GM21717 (cell line): ENCODE measurements at regions not wholly inside any gene's neighbourhood (a gene's known extent, or its start where the extent isn't known, plus 50 kb on each side); places are given as distances from the start of the nearest gene placed in this dataset.

Experiments used
- ATAC-seq: cut with Tn5 transposase; IDR thresholded peaks from one replicate; pipeline ENCODE4 v1.9.1; 2021; ENCODE audit warnings: mild to moderate bottlenecking, moderate library complexity; ENCODE audit not compliant: unreplicated experiment

GRCh38 chr1:59156526-59157199 lies 140.2 kb upstream of the FGGY start:
- ATAC-seq = no peak

DNA sequence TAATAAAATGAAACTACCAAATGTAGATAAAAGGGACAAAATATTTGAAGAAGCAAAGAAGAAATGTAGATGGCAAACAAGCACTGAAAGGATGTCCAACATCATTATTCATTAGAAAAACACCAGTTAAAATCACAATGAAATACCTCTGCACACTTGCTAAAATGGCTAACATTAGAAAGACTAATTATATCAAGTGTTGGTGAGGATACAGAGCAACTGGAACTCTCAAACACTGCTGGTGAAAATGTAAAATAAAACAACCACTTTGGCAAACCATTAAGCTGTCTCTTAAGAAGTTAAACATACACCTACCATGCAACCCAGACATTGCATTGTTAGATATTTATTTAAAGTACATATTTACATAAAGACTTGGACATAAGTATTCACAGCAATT lies 138.6 kb upstream of the FGGY start:
- ATAC-seq = no peak

GRCh38 chr1:59159557-59160203 lies 137.2 kb upstream of the FGGY start:
- ATAC-seq = no peak

- no peak for ATAC-seq
Observed at GRCh38 chr1:59161136-59161535, 135.8 kb upstream of the FGGY start.

DNA sequence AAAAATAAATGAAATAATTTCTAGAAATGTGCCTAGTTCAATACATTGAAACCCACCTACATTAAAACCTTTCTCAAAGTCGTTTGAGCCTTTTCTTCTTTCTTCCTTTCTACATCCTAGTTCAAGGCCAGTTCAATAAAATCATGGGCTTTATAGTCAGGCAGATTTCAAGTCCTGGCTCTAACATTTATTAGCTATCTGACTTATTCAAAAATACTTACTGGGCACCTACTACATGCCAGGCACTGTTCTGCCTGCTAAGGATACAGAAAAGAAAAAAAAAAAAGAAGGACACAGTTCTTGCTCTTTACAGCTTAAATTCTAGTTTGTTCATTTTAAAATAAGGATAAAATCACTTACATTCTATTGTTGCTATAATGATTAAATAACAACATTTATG lies 134.2 kb upstream of the FGGY start:
- no peak for ATAC-seq

GRCh38 chr1:59163268-59164092 lies 133.4 kb upstream of the FGGY start:
- no peak for ATAC-seq

- no peak for ATAC-seq
Observed at GRCh38 chr1:59164371-59164770, 132.5 kb upstream of the FGGY start.

GRCh38 chr1:59165353-59165752 lies 131.5 kb upstream of the FGGY start:
- no peak for ATAC-seq

DNA sequence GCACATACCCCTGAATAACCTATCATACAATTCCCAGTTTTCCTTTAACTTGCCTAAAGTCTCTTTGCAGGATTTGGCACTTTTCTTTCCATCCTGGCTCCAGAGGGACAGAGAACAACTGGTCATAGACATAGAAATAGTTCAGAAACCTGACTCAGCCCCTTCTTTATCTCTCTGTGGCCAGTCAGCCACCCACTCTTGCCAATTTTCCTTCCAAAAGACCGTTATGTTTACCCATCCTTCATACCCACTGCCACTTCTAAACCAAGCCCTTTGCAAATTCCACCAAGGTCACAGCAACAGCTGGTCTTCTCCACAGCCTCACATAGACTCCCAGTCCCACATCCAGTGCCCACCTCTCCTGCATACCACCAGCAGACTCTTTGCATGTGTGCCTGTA lies 127.2 kb upstream of the FGGY start:
- no peak for ATAC-seq

DNA sequence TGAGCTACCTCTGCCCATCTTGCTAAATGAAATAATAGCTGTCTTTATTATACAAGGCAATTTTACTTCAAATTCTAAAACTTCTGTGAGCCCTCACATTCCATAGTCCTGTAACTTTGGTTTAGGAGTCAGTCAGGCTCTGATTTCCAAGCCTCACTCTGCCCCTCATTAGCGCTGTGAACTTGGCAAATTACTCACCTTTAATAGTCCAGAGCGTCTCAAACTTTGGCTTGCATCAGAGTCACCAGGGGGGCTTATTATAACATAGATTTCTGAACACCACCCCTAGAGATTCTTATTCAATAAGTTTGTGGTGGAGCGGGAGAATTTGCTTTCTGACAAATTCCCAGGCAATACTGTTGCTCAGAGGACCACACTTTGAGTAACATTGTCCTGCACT lies 126.2 kb upstream of the FGGY start:
- no peak for ATAC-seq

DNA sequence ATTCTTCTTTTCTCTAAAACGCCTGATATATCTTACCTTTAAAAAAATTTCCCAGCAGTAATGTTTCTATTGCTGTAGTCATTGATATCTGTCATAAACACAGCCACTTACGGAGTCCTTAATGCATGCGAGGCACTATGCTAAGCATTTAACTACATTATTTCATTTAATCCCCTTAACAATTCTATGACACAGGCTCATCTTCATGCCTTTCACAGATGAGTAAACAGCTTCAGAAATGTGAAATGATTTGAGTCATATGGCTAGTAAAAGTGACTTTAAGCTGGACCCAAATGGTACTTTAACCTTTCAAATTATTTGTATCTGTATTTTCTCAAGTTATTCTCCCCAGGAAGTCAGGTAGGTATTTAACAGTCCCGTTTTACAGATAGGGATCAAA lies 125.1 kb upstream of the FGGY start:
- ATAC-seq = no peak

DNA sequence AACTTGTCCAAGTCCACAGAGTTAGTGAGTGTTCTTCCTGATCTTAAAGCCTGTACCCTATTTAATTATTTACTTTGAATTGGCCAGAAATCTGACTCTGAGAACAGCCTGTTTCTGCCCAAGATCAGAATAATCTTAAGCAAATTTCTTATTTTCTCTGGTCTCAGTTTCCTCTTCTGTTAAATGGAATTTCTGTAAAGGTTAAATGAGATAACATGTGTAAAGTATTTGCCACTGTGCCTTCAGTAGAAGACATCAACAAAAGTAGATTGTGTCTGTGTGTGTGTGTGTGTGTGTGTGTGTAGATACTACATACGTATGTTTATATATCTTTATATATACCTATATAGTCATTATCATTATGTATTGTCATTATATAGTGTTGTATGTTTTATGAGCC lies 124.2 kb upstream of the FGGY start:
- no peak for ATAC-seq

DNA sequence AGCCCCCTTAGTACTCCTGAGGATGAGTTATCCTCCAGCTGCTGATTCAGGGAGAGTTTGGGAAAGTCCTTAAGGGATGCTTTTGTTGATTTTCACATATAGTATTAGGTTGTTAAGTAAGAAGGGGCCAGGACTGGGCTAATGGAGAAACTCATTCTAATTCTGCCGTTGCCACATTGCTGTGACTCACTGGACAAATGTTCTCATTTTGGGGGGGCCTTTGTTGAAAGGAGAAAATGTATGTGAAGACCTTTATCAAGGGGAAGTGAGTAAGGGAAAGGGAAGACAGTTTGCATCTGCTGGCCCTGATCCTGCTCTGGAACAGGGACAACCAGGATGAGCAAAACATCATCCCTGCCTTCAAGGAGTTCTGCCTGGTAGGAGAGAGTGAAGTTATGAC lies 123.2 kb upstream of the FGGY start:
- no peak for ATAC-seq

DNA sequence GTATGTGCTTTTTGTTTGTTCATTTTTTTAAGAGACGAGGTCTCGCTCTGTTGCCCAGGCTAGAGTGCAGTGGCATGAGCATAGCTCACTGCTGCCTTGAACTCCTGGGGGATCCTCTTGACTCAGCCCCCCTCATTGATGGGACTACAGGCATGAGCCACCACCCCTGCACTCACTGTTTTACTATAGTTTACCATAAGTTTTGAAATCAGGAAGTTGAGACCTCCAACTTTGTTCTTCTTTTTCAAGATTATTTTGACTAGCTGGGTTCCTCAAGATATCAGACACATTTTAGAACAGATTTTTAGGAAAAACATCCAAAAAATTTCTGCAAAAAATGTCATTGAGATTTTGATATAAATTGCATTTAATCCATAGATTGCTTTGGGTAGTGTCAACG lies 120.4 kb upstream of the FGGY start:
- ATAC-seq = no peak

- no peak for ATAC-seq
Observed at GRCh38 chr1:59177756-59178155, 119.1 kb upstream of the FGGY start.

GRCh38 chr1:59178339-59179187 lies 118.3 kb upstream of the FGGY start:
- no peak for ATAC-seq

DNA sequence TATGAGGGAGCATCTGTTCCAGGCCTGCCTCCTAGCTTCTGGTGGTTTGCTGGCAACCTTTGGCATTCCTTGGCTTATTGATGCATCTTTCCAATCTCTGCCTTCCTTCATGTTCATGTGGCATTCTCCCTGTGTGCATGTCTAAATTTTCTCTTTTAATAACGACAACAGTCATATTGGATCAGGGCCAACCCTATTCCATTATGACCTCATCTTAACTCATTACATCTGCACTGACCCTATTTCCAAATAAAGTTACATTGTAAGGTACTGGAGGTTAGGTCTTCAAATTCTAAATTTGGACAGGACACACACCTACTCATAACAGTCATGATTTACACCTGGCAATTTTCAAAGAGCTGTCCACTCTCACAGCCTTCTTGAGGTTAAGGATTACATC lies 117.2 kb upstream of the FGGY start:
- ATAC-seq = no peak

- no peak for ATAC-seq
Observed at GRCh38 chr1:59180735-59181134, 116.2 kb upstream of the FGGY start.

DNA sequence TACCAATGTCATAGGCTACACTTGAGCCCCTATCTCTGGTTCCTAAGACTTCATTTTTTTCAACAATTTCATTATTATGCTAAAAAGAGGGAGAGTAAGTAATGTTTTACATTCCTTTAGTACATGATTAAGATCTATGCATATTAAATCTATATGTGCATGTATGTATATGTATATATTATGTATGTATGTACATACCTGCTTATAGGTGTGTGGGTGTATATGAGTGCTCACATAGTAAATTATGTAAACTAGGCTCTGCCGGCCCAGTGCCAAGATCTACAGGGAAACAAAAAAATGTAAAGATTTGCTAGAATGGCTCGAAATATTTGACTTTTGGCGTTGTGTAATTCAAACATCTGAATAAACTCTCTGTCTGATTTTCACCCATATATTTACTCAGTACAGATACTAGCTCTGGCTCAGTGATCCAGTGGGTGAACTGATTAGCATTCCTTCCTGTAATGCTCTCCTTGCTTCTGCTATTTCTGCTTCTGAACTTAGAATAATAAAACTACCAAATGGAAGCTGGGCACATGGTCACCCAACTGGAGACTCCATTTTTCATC lies 113.1 kb upstream of the FGGY start:
- no peak for ATAC-seq

DNA sequence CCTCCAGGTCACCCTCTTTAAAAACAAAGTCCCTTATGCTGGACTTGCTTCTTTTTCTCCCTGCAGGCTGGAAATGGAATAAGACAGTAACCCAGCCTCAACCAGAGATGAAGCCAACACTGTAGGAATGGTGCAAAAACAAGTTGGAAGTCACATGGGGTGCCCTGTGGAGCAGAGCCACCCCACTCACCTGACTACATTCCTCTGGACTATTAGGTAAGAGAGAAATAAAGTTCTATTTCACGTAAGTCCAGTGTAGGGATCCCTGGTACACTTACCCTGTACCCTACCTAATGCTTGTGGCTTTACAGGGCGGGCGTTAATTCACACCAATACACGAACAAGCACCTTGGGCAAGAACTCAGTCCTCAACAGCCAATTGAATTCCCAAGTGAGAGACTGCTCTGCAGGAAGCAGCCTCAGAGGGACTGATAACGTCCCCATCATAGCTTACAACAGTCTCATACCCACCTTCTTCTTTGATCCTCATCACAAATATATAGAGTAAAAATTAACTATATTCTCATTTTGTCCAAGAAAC lies 112.5 kb upstream of the FGGY start:
- ATAC-seq = no peak
